Fibroblast of pulmonary artery (primary cell): ENCODE measurements at regions not wholly inside any gene's neighbourhood (a gene's known extent, or its start where the extent isn't known, plus 50 kb on each side); places are given as distances from the start of the nearest gene placed in this dataset.
A peak's percentile ranks its signal among the peaks of the same experiment; 100 is the strongest.

Experiments
- DNase-seq: peaks from one replicate; pipeline ENCODE4 v3.0.0-alpha.2; 2010; ENCODE audit warnings: low read depth
- H3K4me3 ChIP-seq: replicated peaks from 2 replicates; pipeline ENCODE4 v1.5.1; 2011; ENCODE audit warnings: low read depth, mild to moderate bottlenecking, control low read depth, low read length, moderate library complexity
- TF ChIP-seq, protein P1 (sequence below): IDR thresholded peaks from 2 replicates; pipeline ENCODE4 v1.5.1; 2011; ENCODE audit warnings: mild to moderate bottlenecking, control low read depth, low read length, inconsistent platforms; ENCODE audit errors: missing control alignments

DNA sequence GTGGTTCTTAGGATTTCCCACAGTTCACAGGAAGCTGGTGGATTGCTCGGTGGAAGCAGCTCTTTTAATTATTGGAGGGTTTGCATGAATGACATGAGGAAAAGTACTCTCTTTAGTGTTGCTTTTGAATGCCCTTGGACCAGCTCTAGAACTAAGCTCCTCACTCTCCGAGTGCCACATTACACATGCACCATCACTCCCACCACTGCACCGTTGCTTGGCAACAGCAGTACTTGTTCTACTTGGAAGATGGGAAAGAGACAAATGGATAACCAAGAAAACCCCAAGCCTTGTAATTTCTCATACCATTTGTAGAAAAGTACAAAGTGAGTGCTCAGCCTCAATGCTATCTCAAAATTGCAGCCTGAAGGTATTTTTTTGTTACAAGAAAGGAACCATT is 620.2 kb upstream of the BOD1L1 start:
- no peak overlapping the region for H3K4me3 ChIP-seq
- TF ChIP-seq, protein P1, sequence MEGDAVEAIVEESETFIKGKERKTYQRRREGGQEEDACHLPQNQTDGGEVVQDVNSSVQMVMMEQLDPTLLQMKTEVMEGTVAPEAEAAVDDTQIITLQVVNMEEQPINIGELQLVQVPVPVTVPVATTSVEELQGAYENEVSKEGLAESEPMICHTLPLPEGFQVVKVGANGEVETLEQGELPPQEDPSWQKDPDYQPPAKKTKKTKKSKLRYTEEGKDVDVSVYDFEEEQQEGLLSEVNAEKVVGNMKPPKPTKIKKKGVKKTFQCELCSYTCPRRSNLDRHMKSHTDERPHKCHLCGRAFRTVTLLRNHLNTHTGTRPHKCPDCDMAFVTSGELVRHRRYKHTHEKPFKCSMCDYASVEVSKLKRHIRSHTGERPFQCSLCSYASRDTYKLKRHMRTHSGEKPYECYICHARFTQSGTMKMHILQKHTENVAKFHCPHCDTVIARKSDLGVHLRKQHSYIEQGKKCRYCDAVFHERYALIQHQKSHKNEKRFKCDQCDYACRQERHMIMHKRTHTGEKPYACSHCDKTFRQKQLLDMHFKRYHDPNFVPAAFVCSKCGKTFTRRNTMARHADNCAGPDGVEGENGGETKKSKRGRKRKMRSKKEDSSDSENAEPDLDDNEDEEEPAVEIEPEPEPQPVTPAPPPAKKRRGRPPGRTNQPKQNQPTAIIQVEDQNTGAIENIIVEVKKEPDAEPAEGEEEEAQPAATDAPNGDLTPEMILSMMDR: no peak
- no peak for DNase-seq

DNA sequence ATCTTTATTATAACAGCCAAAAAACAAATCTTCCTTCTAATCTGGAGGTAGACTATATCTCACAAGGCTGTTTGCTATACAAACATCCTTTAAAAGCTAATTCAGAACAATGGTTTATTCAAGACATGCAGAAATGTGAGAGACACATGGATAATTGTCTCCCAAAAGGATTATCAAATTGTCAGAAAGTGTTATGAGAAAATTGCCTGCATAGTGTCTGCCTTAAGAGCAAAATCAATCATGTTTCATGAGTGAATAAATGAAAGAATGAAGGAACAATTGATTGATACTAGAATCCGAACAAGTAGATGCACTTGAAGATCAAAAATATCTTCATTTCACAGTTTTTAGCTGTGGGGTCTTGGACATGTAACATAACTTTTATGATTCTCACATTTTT is 621.7 kb upstream of the BOD1L1 start:
- DNase-seq: no peak
- H3K4me3 ChIP-seq: no peak overlapping the region
- TF ChIP-seq, protein P1: no peak

DNA sequence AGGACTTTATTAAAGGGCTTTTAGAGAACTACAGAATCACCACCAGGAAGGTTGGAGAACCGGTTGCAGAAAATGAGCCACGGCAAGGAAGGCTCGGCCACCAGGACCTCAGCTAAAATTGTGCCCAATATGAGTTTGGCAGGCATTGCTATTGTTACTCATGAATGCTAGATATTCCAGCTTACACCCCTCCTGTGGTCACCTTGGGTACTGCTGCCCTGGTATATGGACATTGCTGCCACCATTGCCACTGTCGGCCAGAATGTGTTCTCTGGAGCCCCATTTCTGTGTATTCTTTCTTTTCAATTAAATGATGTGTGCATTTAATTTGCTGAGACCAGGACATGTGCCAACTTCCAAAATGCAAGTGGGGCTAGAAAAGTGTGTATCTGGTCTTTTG is 626.7 kb upstream of the BOD1L1 start:
- H3K4me3 ChIP-seq: no peak overlapping the region
- peak; percentile 46 for DNase-seq
- TF ChIP-seq, protein P1: peak; percentile 74

DNA sequence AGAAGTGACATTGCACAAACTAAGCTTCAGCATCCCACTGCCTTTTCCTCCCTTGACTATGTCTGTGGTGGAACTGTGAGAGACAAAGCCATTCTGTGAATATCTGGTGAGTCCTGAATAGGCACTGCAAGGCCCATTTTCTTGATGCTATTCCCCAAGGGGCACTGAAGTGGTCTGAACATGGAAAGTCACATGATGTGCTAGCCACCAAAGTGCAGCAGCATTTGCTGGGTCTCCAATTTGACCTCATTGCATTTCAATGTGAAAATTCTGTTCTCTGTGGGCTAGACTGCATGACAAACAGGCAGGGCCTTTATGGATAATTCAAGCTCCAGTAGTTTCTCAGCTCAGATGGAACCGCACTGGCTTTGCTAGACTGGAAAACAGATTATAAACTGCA is 627.4 kb upstream of the BOD1L1 start:
- TF ChIP-seq, protein P1: no peak
- no peak for DNase-seq

DNA sequence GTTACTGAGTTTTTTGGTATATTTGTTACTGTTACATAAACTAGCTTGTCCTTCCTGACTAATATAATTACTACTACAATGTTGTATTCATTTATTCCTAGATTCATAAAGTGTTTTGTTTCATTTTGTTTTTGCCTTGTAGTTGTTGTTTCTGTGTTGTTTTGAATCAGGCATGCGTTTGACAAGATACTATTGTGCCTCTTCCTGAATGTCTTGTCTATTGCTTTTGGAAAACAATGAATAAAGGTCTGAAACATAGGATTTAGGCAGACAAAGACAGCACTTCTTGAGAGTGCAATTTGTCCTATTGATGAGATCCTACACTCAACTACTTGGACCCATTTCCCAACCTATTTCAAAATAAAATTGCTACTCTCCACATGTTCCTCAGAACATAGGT is 630.4 kb upstream of the BOD1L1 start:
- H3K4me3 ChIP-seq: no peak overlapping the region
- DNase-seq: no peak
- TF ChIP-seq, protein P1: no peak

More for the DNA sequence above, 627.4 kb upstream of the BOD1L1 start:
- no peak overlapping the region for H3K4me3 ChIP-seq

DNA sequence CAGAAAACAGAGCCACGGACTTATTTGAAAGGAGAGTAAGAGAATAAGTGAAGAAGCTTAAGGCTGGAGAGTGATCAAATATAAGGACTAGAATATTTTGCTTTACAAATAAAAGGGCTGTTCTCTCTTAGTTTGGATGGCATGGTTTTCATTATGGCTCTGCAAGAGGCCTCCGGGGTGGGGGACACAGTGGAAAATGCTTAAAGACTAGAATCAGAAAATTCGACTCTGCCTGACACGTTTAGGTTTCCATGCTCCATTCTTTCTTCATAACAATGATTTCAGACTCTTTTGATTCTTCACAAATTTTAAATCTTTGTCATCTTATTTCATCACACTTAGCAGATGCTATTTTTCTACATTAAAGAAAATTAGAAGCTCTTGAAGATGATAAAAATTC is 632.4 kb upstream of the BOD1L1 start:
- TF ChIP-seq, protein P1: no peak
- no peak for DNase-seq
- no peak overlapping the region for H3K4me3 ChIP-seq

DNA sequence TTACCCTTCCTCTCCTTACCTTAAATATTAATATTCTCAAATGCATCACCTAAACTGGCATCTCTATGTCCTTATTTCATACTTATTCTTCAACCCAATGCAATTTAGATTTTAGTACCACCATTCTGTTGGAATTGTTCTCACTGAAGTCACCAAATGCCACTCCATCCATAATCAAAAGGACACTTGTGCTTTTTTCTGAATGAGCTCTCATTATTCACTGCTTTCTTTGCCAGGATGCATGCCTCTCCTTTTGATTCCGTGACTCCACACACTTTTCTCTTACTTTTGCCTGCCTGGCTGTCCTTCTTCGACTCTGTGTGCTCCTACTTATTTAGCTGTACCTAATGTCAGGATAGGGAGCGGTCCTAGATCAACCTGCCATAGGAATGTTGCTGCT is 633.1 kb upstream of the BOD1L1 start:
- H3K4me3 ChIP-seq: no peak overlapping the region
- DNase-seq: no peak
- TF ChIP-seq, protein P1: no peak
